ENCODE measurements at regions not wholly inside any gene's neighbourhood (a gene's known extent, or its start where the extent isn't known, plus 50 kb on each side); places are given as distances from the start of the nearest gene placed in this dataset.

DNA sequence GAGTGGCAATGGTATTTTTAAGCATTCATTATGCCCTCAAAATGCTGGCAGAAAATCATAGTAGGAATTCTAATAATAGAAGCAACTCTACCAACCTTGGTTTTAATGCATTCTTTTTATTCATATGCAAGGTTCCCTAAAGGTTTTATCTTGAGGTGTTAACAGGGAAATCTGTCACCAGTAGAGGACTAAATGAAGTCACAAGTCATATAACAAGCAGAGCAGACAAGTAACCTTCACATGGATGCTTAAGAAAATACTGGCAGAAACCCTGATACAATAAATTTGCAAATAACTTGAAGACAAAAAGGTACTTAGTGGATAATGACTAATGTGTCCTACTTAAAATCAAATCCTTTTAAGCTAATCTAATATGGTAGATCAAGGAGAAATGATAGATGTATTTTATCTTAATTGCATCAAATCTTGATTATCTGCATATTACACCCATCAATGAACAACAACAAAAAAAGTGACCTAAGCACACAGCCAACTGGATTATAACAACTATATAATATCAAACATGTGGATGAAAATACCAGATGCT, 73.3 kb downstream of the RFC3 start:
- DNase-seq (ENCODE audit: extremely low read depth, insufficient read length): no peak
- no peaks in the 10 kb centered on the region for H3K36me3 ChIP-seq (ENCODE audit: control insufficient read depth, insufficient read depth, low read length)
- H3K4me3 ChIP-seq (replicated peaks; ENCODE audit: low read depth, low read length): no peak overlapping the region
- TF ChIP-seq, protein P1, sequence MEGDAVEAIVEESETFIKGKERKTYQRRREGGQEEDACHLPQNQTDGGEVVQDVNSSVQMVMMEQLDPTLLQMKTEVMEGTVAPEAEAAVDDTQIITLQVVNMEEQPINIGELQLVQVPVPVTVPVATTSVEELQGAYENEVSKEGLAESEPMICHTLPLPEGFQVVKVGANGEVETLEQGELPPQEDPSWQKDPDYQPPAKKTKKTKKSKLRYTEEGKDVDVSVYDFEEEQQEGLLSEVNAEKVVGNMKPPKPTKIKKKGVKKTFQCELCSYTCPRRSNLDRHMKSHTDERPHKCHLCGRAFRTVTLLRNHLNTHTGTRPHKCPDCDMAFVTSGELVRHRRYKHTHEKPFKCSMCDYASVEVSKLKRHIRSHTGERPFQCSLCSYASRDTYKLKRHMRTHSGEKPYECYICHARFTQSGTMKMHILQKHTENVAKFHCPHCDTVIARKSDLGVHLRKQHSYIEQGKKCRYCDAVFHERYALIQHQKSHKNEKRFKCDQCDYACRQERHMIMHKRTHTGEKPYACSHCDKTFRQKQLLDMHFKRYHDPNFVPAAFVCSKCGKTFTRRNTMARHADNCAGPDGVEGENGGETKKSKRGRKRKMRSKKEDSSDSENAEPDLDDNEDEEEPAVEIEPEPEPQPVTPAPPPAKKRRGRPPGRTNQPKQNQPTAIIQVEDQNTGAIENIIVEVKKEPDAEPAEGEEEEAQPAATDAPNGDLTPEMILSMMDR (IDR thresholded peaks at IDR 0.05; ENCODE audit: insufficient read depth, low read length, poor library complexity, severe bottlenecking): no peak
- H3K27me3 ChIP-seq (replicated peaks; ENCODE audit: control insufficient read depth, insufficient read depth, low read length): no peaks in the 10 kb centered on the region

DNA sequence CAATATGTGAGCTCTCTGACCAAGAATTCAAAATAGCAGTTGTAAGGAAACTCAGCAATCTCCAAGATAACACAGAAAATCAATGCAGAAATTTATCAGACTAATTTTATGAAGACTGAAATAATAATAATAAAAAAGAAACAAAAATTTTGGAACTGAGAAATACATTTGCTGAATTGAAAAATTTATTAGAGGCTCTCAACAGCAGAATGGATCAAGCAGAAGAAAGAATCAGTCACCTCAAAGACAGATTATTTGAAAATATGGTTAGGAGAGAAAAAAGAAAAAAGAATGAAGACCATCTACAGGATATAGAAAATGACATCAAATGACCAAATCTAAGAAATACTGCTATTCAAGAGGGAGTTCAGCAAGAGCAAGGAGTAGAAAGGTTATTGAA, 75.6 kb downstream of the RFC3 start:
- Histone ChIP-seq H3K36me3 (ENCODE audit: control insufficient read depth, insufficient read depth, low read length) (no peaks in the 10 kb centered on the region), H3K27me3 (replicated peaks; ENCODE audit: control insufficient read depth, insufficient read depth, low read length) (no peaks in the 10 kb centered on the region), H3K4me3 (replicated peaks; ENCODE audit: low read depth, low read length) (no peak overlapping the region)
- DNase-seq (ENCODE audit: extremely low read depth, insufficient read length): no peak
- TF ChIP-seq, protein P1 (IDR thresholded peaks at IDR 0.05; ENCODE audit: insufficient read depth, low read length, poor library complexity, severe bottlenecking): no peak

DNA sequence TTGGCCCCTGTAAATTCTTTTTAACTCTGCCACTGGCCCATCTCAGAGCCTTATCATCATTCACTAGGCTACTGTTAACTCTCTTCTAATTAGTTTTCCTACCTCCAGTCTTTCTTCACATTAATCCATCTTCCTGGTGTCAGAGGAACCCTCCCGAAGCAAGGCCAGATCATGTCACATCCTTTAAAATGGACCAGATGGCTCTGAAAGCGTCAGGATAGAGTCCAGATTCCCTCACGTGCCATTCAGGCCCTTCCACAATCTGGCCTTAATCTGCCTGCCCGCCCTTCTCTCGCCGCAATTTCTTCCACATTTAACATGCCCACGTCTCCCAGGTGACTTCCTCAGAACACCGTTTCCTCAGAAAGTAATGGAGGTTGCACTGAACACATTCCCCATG, 86.5 kb downstream of the RFC3 start:
- DNase-seq (ENCODE audit: extremely low read depth, insufficient read length): no peak
- TF ChIP-seq, protein P1 (IDR thresholded peaks at IDR 0.05; ENCODE audit: insufficient read depth, low read length, poor library complexity, severe bottlenecking): no peak
- Histone ChIP-seq H3K36me3 (ENCODE audit: control insufficient read depth, insufficient read depth, low read length) (no peaks in the 10 kb centered on the region; the same call in 1 of the 2 replicates), H3K27me3 (replicated peaks; ENCODE audit: control insufficient read depth, insufficient read depth, low read length) (no peaks in the 10 kb centered on the region), H3K4me3 (replicated peaks; ENCODE audit: low read depth, low read length) (no peak overlapping the region)

DNA sequence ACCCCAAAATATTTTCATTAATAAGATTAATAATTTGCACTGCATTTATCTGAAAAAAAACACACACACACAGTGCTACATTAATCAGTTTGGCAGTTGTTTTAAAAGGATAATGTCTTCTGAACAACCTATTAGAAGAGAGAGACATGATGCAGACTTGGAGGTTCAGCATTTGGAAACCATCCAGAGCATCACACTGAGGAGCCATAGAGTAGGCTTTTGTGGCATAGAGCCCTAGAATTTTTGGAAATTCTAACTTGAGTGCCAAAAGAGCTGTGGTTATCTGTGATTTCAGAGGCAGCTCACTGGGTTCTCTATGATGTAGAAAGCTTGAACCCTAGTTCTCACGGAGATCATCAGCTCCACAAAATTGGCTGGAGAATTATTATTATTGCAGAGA, 90.2 kb downstream of the RFC3 start:
- no peak overlapping the region for H3K4me3 ChIP-seq (replicated peaks; ENCODE audit: low read depth, low read length)
- H3K36me3 ChIP-seq (ENCODE audit: control insufficient read depth, insufficient read depth, low read length): no peaks in the 10 kb centered on the region; the same call in 1 of the 2 replicates
- no peaks in the 10 kb centered on the region for H3K27me3 ChIP-seq (replicated peaks; ENCODE audit: control insufficient read depth, insufficient read depth, low read length)
- DNase-seq (ENCODE audit: extremely low read depth, insufficient read length): no peak
- TF ChIP-seq, protein P1 (IDR thresholded peaks at IDR 0.05; ENCODE audit: insufficient read depth, low read length, poor library complexity, severe bottlenecking): no peak

DNA sequence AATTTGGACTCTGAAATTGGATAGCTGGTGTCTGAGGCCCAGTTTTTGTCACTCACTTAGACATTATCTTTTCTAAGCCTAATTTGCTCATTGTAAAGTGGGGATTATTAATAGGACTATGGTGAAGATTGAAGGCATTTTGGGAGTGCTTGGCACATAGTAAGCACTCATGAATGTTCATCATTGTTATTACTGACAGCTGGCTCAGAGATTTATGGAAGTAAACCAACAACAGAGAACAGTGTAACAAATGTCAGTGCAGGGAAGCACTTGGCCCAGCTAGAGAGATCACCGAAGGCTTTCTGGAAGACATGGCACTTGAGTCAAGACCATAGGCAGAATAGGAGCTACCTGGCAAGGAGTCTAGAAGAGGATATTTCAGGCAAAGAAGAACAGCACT, 92.3 kb downstream of the RFC3 start:
- no peak for DNase-seq (ENCODE audit: extremely low read depth, insufficient read length)
- H3K36me3 ChIP-seq (ENCODE audit: control insufficient read depth, insufficient read depth, low read length): no peaks in the 10 kb centered on the region; the same call in 1 of the 2 replicates
- no peaks in the 10 kb centered on the region for H3K27me3 ChIP-seq (replicated peaks; ENCODE audit: control insufficient read depth, insufficient read depth, low read length)
- no peak overlapping the region for H3K4me3 ChIP-seq (replicated peaks; ENCODE audit: low read depth, low read length)
- TF ChIP-seq, protein P1 (IDR thresholded peaks at IDR 0.05; ENCODE audit: insufficient read depth, low read length, poor library complexity, severe bottlenecking): no peak

DNA sequence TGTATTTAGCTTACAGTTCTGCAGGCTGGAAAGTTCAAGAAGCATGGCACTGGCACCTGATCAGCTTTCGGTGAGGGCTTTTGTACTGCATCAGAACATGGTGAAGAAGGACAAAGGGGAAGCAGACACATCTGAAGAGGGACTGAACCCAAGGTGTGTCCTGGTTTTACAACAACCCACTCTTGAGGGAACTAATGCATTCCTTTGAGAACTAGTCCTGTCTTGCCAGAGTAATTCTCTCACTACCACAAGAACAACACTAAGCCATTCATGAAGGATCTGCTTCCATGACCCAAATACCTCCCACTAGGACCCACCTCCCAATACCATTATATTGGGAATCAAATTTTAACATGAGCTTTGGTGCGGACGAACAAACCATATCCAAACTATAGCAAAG, 93.6 kb downstream of the RFC3 start:
- TF ChIP-seq, protein P1 (IDR thresholded peaks at IDR 0.05; ENCODE audit: insufficient read depth, low read length, poor library complexity, severe bottlenecking): no peak
- Histone ChIP-seq H3K27me3 (replicated peaks; ENCODE audit: control insufficient read depth, insufficient read depth, low read length) (no peaks in the 10 kb centered on the region), H3K4me3 (replicated peaks; ENCODE audit: low read depth, low read length) (no peak overlapping the region), H3K36me3 (ENCODE audit: control insufficient read depth, insufficient read depth, low read length) (no peaks in the 10 kb centered on the region; the same call in 1 of the 2 replicates)
- no peak for DNase-seq (ENCODE audit: extremely low read depth, insufficient read length)
